ENCODE measurements at regions not wholly inside any gene's neighbourhood (a gene's known extent, or its start where the extent isn't known, plus 50 kb on each side); places are given as distances from the start of the nearest gene placed in this dataset.

GRCh38 chr3:135849827-135850226, 115.7 kb upstream of the PPP2R3A start:
- FAIRE-seq (no peak), DNase-seq (ENCODE audit: low spot score) (no peak)

GRCh38 chr3:135851201-135852081, 114.1 kb upstream of the PPP2R3A start:
- no peak for FAIRE-seq
- no peak for DNase-seq (ENCODE audit: low spot score)

- FAIRE-seq = no peak
- DNase-seq (ENCODE audit: low spot score) = no peak
Observed at GRCh38 chr3:135853981-135854380, 111.5 kb upstream of the PPP2R3A start.

- DNase-seq (ENCODE audit: low spot score) = no peak
- no peak for FAIRE-seq
Observed at GRCh38 chr3:135860761-135861160, 104.8 kb upstream of the PPP2R3A start.

GRCh38 chr3:135862361-135862760, 103.2 kb upstream of the PPP2R3A start:
- FAIRE-seq (no peak), DNase-seq (ENCODE audit: low spot score) (no peak)

GRCh38 chr3:135864060-135864459, 101.5 kb upstream of the PPP2R3A start:
- DNase-seq (ENCODE audit: low spot score) (no peak), FAIRE-seq (no peak)

GRCh38 chr3:135865085-135865484, 100.4 kb upstream of the PPP2R3A start:
- DNase-seq (ENCODE audit: low spot score) = no peak
- no peak for FAIRE-seq

- no peak for FAIRE-seq
- DNase-seq (ENCODE audit: low spot score) = no peak
Observed at GRCh38 chr3:135865553-135865952, 100.0 kb upstream of the PPP2R3A start.

GRCh38 chr3:135867911-135868310, 97.6 kb upstream of the PPP2R3A start:
- DNase-seq (ENCODE audit: low spot score) (no peak), FAIRE-seq (no peak)

GRCh38 chr3:135868801-135869200, 96.7 kb upstream of the PPP2R3A start:
- DNase-seq (ENCODE audit: low spot score) (no peak), FAIRE-seq (no peak)

GRCh38 chr3:135869439-135870105, 96.0 kb upstream of the PPP2R3A start:
- peak; percentile 22 for DNase-seq (ENCODE audit: low spot score)
- FAIRE-seq = no peak

GRCh38 chr3:135871311-135871710, 94.2 kb upstream of the PPP2R3A start:
- FAIRE-seq = no peak
- DNase-seq (ENCODE audit: low spot score) = no peak

GRCh38 chr3:135874035-135874434, 91.5 kb upstream of the PPP2R3A start:
- FAIRE-seq (no peak), DNase-seq (ENCODE audit: low spot score) (no peak)

GRCh38 chr3:135878501-135878900, 87.0 kb upstream of the PPP2R3A start:
- no peak for DNase-seq (ENCODE audit: low spot score)
- FAIRE-seq = no peak

- DNase-seq (ENCODE audit: low spot score) = no peak
- FAIRE-seq = no peak
Observed at GRCh38 chr3:135885885-135886284, 79.6 kb upstream of the PPP2R3A start.

GRCh38 chr3:135887220-135887619, 78.3 kb upstream of the PPP2R3A start:
- peak; percentile 65 for DNase-seq (ENCODE audit: low spot score)
- no peak for FAIRE-seq

- DNase-seq (ENCODE audit: low spot score) = no peak
- FAIRE-seq = no peak
Observed at GRCh38 chr3:135889443-135889842, 76.1 kb upstream of the PPP2R3A start.

- DNase-seq (ENCODE audit: low spot score) = no peak
- no peak for FAIRE-seq
Observed at GRCh38 chr3:135891121-135891520, 74.4 kb upstream of the PPP2R3A start.

GRCh38 chr3:135895106-135895733, 70.3 kb upstream of the PPP2R3A start:
- FAIRE-seq (no peak), DNase-seq (ENCODE audit: low spot score) (peak; percentile 56)

- no peak for FAIRE-seq
- no peak for DNase-seq (ENCODE audit: low spot score)
Observed at GRCh38 chr3:135895734-135896121, 69.8 kb upstream of the PPP2R3A start.

- peak; percentile 55 for DNase-seq (ENCODE audit: low spot score)
- FAIRE-seq = no peak
Observed at GRCh38 chr3:135896613-135897012, 68.9 kb upstream of the PPP2R3A start.

- FAIRE-seq (no peak), DNase-seq (ENCODE audit: low spot score) (no peak)
Observed at GRCh38 chr3:135897715-135898114, 67.8 kb upstream of the PPP2R3A start.
